Nephron progenitor cell (in vitro differentiated cells): ENCODE measurements at regions not wholly inside any gene's neighbourhood (a gene's known extent, or its start where the extent isn't known, plus 50 kb on each side); places are given as distances from the start of the nearest gene placed in this dataset.

Experiments used
- DNase-seq: peaks from one replicate; pipeline ENCODE4 v3.0.0; 2021
- H3K27ac Mint-ChIP-seq: 2 replicates; pipeline ENCODE4 v1.8.0; 2021; ENCODE audit warnings: mild to moderate bottlenecking, moderate library complexity, mixed read lengths
- H3K27me3 Mint-ChIP-seq: 2 replicates; pipeline ENCODE4 v1.8.0; 2021; ENCODE audit warnings: mild to moderate bottlenecking, low read depth, mixed read lengths; ENCODE audit not compliant: poor library complexity
- H3K36me3 Mint-ChIP-seq: 2 replicates; pipeline ENCODE4 v1.8.0; 2021; ENCODE audit warnings: low read depth, mixed read lengths
- H3K4me1 Mint-ChIP-seq: 2 replicates; pipeline ENCODE4 v1.8.0; 2021; ENCODE audit warnings: mixed read lengths
- H3K4me3 Mint-ChIP-seq: 2 replicates; pipeline ENCODE4 v1.8.0; 2021; ENCODE audit warnings: mild to moderate bottlenecking, moderate library complexity, mixed read lengths
- H3K9me3 Mint-ChIP-seq: 2 replicates; pipeline ENCODE4 v1.8.0; 2021; ENCODE audit warnings: mild to moderate bottlenecking, moderate library complexity, mixed read lengths
- CTCF ChIP-seq: fragments of 200-600 bp; sonication (generic); IDR thresholded peaks from 2 replicates; pipeline ENCODE4 v1.5.0; 2021; ENCODE audit warnings: antibody characterized with exemption

- no peak overlapping the region for H3K27ac Mint-ChIP-seq
- H3K36me3 Mint-ChIP-seq, result no peaks in the 10 kb centered on the region
- no peak for DNase-seq
- no peaks in the 10 kb centered on the region for H3K27me3 Mint-ChIP-seq
- TF ChIP-seq CTCF, result no peak
- H3K4me1 Mint-ChIP-seq, result no peaks in the 10 kb centered on the region
- H3K4me3 Mint-ChIP-seq, result no peak overlapping the region
- H3K9me3 Mint-ChIP-seq, result no peaks in the 10 kb centered on the region
Measured at GRCh38 chr4:133982533-133983224, 218.9 kb downstream of the PABPC4L start.

GRCh38 chr4:133981327-133981726 is 220.3 kb downstream of the PABPC4L start:
- DNase-seq, result no peak
- Mint-ChIP-seq H3K4me3 (no peak overlapping the region), H3K36me3 (no peaks in the 10 kb centered on the region), H3K27me3 (no peaks in the 10 kb centered on the region), H3K4me1 (no peaks in the 10 kb centered on the region), H3K9me3 (no peaks in the 10 kb centered on the region), H3K27ac (no peak overlapping the region)
- no peak for TF ChIP-seq CTCF

DNA sequence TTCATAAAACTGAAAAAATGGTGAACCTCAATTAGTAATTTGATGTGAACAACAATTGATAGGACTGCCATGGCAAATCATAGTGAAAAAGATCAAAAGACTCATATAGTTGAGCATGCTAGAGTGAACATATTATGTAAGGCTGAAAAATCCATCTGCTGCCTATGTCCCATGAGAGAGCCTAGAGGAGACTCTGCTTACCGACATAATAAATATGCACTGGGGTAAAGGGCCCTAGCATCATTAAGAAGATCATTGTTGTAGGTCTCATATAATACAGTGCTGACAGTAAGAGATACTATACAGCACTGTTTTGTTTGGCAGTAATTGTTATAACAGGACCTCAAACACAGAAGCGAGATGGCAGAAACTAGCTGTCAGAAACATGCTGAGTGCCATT is 229.0 kb downstream of the PABPC4L start:
- TF ChIP-seq CTCF, result no peak
- DNase-seq, result no peak
- no peak overlapping the region for H3K4me3 Mint-ChIP-seq
- no peak overlapping the region for H3K27ac Mint-ChIP-seq
- no peaks in the 10 kb centered on the region for H3K4me1 Mint-ChIP-seq
- H3K36me3 Mint-ChIP-seq, result no peaks in the 10 kb centered on the region
- no peaks in the 10 kb centered on the region for H3K27me3 Mint-ChIP-seq
- H3K9me3 Mint-ChIP-seq, result no peaks in the 10 kb centered on the region

- Mint-ChIP-seq H3K4me3 (no peak overlapping the region), H3K27me3 (no peaks in the 10 kb centered on the region), H3K9me3 (peaks cover 17% of the 10 kb centered on the region), H3K4me1 (no peaks in the 10 kb centered on the region), H3K27ac (no peak overlapping the region), H3K36me3 (no peaks in the 10 kb centered on the region)
- TF ChIP-seq CTCF, result no peak
- DNase-seq, result no peak
Measured at GRCh38 chr4:133969202-133969848, 232.3 kb downstream of the PABPC4L start.

DNA sequence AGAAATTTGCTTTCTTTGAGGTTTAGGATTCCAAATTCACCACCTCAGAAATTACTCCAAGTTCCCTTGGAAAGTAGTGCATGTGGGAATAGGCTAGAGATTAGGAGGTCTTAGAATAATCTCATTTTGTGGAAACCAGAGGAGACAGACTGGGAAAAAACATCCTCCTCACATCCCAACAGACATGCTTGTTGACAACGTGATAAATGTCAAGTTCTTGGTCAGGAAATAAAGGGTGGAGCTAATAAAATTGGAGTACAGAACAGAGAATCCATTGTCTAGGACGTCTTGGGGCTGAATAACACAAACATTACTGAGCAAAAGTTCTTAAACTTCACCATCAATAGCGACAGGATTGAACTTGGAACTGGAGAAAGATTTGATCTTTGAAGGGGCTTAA is 233.4 kb downstream of the PABPC4L start:
- peaks cover 17% of the 10 kb centered on the region for H3K9me3 Mint-ChIP-seq
- H3K4me1 Mint-ChIP-seq, result peaks cover 7% of the 10 kb centered on the region

More for the DNA sequence above, 233.4 kb downstream of the PABPC4L start:
- no peak for DNase-seq
- TF ChIP-seq CTCF, result no peak
- H3K36me3 Mint-ChIP-seq, result no peaks in the 10 kb centered on the region
- no peak overlapping the region for H3K27ac Mint-ChIP-seq
- no peaks in the 10 kb centered on the region for H3K27me3 Mint-ChIP-seq
- H3K4me3 Mint-ChIP-seq, result no peak overlapping the region
